ENCODE measurements at regions not wholly inside any gene's neighbourhood (a gene's known extent, or its start where the extent isn't known, plus 50 kb on each side); places are given as distances from the start of the nearest gene placed in this dataset.

- TF ChIP-seq DNMT3B (CRISPR knock-in tag; conservative IDR thresholded peaks at IDR 0.05) (no peak), TP53 (CRISPR knock-in tag; conservative IDR thresholded peaks at IDR 0.05) (no peak), PRDM4 (CRISPR knock-in tag; IDR thresholded peaks at IDR 0.05; ENCODE audit: borderline replicate concordance) (no peak), CEBPB (IDR thresholded peaks at IDR 0.05; ENCODE audit: borderline replicate concordance, low read depth, low read length) (no peak), HNRNPUL1 (IDR thresholded peaks at IDR 0.05; ENCODE audit: low read depth, low read length) (no peak), ZNF775 (CRISPR knock-in tag; IDR thresholded peaks at IDR 0.05; ENCODE audit: borderline replicate concordance) (no peak), CTCF (CRISPR knock-in tag; IDR thresholded peaks at IDR 0.05) (no peak), ATF7-NPFF (CRISPR knock-in tag; IDR thresholded peaks at IDR 0.05; ENCODE audit: low read depth) (no peak), POLR2AphosphoS5 (IDR thresholded peaks at IDR 0.05; ENCODE audit: low read depth, low read length) (no peak), FUBP1 (CRISPR knock-in tag; IDR thresholded peaks at IDR 0.05; ENCODE audit: borderline replicate concordance) (no peak), POLR2A (IDR thresholded peaks at IDR 0.05; ENCODE audit: insufficient read depth in 1 of 2, low read depth in 2 of 2, low read length in 2 of 2) (no peak), ZBTB7A (CRISPR knock-in tag; IDR thresholded peaks at IDR 0.05) (no peak)
- TF ChIP-seq, protein P1, sequence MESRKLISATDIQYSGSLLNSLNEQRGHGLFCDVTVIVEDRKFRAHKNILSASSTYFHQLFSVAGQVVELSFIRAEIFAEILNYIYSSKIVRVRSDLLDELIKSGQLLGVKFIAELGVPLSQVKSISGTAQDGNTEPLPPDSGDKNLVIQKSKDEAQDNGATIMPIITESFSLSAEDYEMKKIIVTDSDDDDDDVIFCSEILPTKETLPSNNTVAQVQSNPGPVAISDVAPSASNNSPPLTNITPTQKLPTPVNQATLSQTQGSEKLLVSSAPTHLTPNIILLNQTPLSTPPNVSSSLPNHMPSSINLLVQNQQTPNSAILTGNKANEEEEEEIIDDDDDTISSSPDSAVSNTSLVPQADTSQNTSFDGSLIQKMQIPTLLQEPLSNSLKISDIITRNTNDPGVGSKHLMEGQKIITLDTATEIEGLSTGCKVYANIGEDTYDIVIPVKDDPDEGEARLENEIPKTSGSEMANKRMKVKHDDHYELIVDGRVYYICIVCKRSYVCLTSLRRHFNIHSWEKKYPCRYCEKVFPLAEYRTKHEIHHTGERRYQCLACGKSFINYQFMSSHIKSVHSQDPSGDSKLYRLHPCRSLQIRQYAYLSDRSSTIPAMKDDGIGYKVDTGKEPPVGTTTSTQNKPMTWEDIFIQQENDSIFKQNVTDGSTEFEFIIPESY (CRISPR knock-in tag; IDR thresholded peaks at IDR 0.05): no peak
Measured at GRCh38 chr6:14207448-14207847, 89.9 kb downstream of the CD83 start.

All from HepG2 (cell line).